CD4-positive, alpha-beta memory T cell (primary cell): ENCODE measurements at regions not wholly inside any gene's neighbourhood (a gene's known extent, or its start where the extent isn't known, plus 50 kb on each side); places are given as distances from the start of the nearest gene placed in this dataset.

Experiments
- CTCF ChIA-PET: fragments of 350-600 bp; sonication (Branson Sonifier 250); formaldehyde crosslinking; loops from one replicate; lab custom pipeline; 2021; ENCODE audit warnings: inconsistent platforms; ENCODE audit not compliant: partially characterized antibody; lab: Charles Lee
- POLR2A ChIA-PET: fragments of 350-600 bp; sonication (Branson Sonifier 250); formaldehyde crosslinking; loops from one replicate; lab custom pipeline; 2021; ENCODE audit not compliant: partially characterized antibody; lab: Charles Lee
- DNase-seq, 5 donors: peaks; one replicate each; pipeline versions ENCODE4 v3.0.0 to v3.0.0-alpha.2; 2020 to 2022; ENCODE audit warnings: mixed read lengths in 1 of 5
- H3K27ac ChIP-seq: one replicate; pipeline ENCODE4 v1.7.0; 2013; ENCODE audit warnings: low read depth, low read length
- H3K27me3 ChIP-seq: 2 replicates; pipeline ENCODE4 v1.7.0; 2013; ENCODE audit warnings: mild to moderate bottlenecking, low read length, moderate library complexity; ENCODE audit not compliant: insufficient read depth
- H3K36me3 ChIP-seq: 2 replicates; pipeline ENCODE4 v1.7.0; 2013; ENCODE audit warnings: mild to moderate bottlenecking, low read length, moderate library complexity; ENCODE audit not compliant: insufficient read depth
- H3K4me1 ChIP-seq: 2 replicates; pipeline ENCODE4 v1.7.0; 2013; ENCODE audit warnings: mild to moderate bottlenecking, low read length, moderate library complexity; ENCODE audit not compliant: insufficient read depth
- H3K4me3 ChIP-seq, 2 donors: one replicate each; pipeline ENCODE4 v1.7.0; 2013; ENCODE audit warnings: low read length in 2 of 2, mild to moderate bottlenecking in 1 of 2
- H3K9me3 ChIP-seq, 2 donors: one replicate each; pipeline ENCODE4 v1.7.0; 2013; ENCODE audit warnings: low read length in 2 of 2, control low read depth in 1 of 2; ENCODE audit not compliant: control insufficient read depth in 1 of 2
- H3K27ac Mint-ChIP-seq, 7 donors: one replicate each; pipeline ENCODE4 v1.8.0; 2020 to 2021; ENCODE audit warnings: mixed read lengths in 7 of 7, mild to moderate bottlenecking in 6 of 7, inconsistent platforms in 3 of 7, moderate library complexity in 3 of 7
- H3K27me3 Mint-ChIP-seq, 2 donors: one replicate each; pipeline ENCODE4 v1.8.0; 2020 to 2021; ENCODE audit warnings: mixed read lengths in 2 of 2
- H3K36me3 Mint-ChIP-seq, 2 donors: one replicate each; pipeline ENCODE4 v1.8.0; 2020 to 2021; ENCODE audit warnings: mixed read lengths in 2 of 2, inconsistent platforms in 1 of 2, mild to moderate bottlenecking in 1 of 2
- H3K4me1 Mint-ChIP-seq, 4 donors: one replicate each; pipeline ENCODE4 v1.8.0; 2020 to 2021; ENCODE audit warnings: mixed read lengths in 4 of 4, mild to moderate bottlenecking in 1 of 4
- H3K4me3 Mint-ChIP-seq, 8 donors: one replicate each; pipeline ENCODE4 v1.8.0; 2020 to 2021; ENCODE audit warnings: mixed read lengths in 8 of 8, mild to moderate bottlenecking in 7 of 8, moderate library complexity in 6 of 8, inconsistent platforms in 3 of 8
- H3K9me3 Mint-ChIP-seq, 8 donors: one replicate each; pipeline ENCODE4 v1.8.0; 2020 to 2021; ENCODE audit warnings: mixed read lengths in 8 of 8, mild to moderate bottlenecking in 5 of 8, inconsistent platforms in 3 of 8, moderate library complexity in 1 of 8
- intact Hi-C: fragments of 100-400 bp; cut with micrococcal nuclease; formaldehyde crosslinking; loops from one replicate; pipeline ENCODE4 v1.15.1; 2023

- H3K27ac ChIP-seq, result no peak overlapping the region
- H3K27me3 ChIP-seq, result no peaks in the 10 kb centered on the region
- H3K4me1 ChIP-seq, result no peaks in the 10 kb centered on the region
- ChIA-PET CTCF (no interaction called here), POLR2A (no interaction called here)
- DNase-seq, result no peak
- H3K4me3 Mint-ChIP-seq, result no peak overlapping the region
- H3K36me3 ChIP-seq, result no peaks in the 10 kb centered on the region
- H3K4me1 Mint-ChIP-seq, result peaks cover 0 to 2% (median 0%) of the 10 kb centered on the region in 4 donors
- peaks cover 0 to 5% (median 0%) of the 10 kb centered on the region in 8 donors for H3K9me3 Mint-ChIP-seq
- no peak overlapping the region for H3K4me3 ChIP-seq
- no peak overlapping the region for H3K27ac Mint-ChIP-seq
- intact Hi-C loops, result no loop called here
- peaks cover 21 to 26% of the 10 kb centered on the region in 2 donors for H3K27me3 Mint-ChIP-seq
- H3K9me3 ChIP-seq, result no peaks in the 10 kb centered on the region
- no peaks in the 10 kb centered on the region for H3K36me3 Mint-ChIP-seq
Measured at GRCh38 chr9:36772449-36773403, 200.0 kb downstream of the MELK start.

- Histone ChIP-seq H3K4me1 (no peaks in the 10 kb centered on the region), H3K27ac (no peak overlapping the region), H3K4me3 (no peak overlapping the region), H3K27me3 (peaks cover 6% of the 10 kb centered on the region), H3K36me3 (no peaks in the 10 kb centered on the region), H3K9me3 (no peaks in the 10 kb centered on the region)
- Mint-ChIP-seq H3K9me3 (peaks cover 0 to 5% (median 0%) of the 10 kb centered on the region in 8 donors), H3K27ac (no peak overlapping the region), H3K4me1 (no peaks in the 10 kb centered on the region), H3K27me3 (peaks cover 34 to 37% of the 10 kb centered on the region in 2 donors), H3K4me3 (no peak overlapping the region), H3K36me3 (no peaks in the 10 kb centered on the region)
- no peak for DNase-seq
- CTCF ChIA-PET, result no interaction called here
- POLR2A ChIA-PET, result no interaction called here
- intact Hi-C loops, result no loop called here
Measured at GRCh38 chr9:36778682-36779081, 206.0 kb downstream of the MELK start.

- Histone ChIP-seq H3K4me1 (no peaks in the 10 kb centered on the region), H3K27me3 (peaks cover 6% of the 10 kb centered on the region), H3K27ac (no peak overlapping the region), H3K4me3 (no peak overlapping the region), H3K36me3 (no peaks in the 10 kb centered on the region), H3K9me3 (no peaks in the 10 kb centered on the region)
- no peak overlapping the region for H3K4me3 Mint-ChIP-seq
- DNase-seq, result no peak
- H3K27ac Mint-ChIP-seq, result no peak overlapping the region
- intact Hi-C loops, result no loop called here
- H3K9me3 Mint-ChIP-seq, result peaks cover 0 to 5% (median 0%) of the 10 kb centered on the region in 8 donors
- no peaks in the 10 kb centered on the region for H3K4me1 Mint-ChIP-seq
- no peaks in the 10 kb centered on the region for H3K36me3 Mint-ChIP-seq
- ChIA-PET CTCF (no interaction called here), POLR2A (no interaction called here)
- peaks cover 38 to 40% of the 10 kb centered on the region in 2 donors for H3K27me3 Mint-ChIP-seq
Measured at GRCh38 chr9:36779582-36779981, 206.9 kb downstream of the MELK start.

DNA sequence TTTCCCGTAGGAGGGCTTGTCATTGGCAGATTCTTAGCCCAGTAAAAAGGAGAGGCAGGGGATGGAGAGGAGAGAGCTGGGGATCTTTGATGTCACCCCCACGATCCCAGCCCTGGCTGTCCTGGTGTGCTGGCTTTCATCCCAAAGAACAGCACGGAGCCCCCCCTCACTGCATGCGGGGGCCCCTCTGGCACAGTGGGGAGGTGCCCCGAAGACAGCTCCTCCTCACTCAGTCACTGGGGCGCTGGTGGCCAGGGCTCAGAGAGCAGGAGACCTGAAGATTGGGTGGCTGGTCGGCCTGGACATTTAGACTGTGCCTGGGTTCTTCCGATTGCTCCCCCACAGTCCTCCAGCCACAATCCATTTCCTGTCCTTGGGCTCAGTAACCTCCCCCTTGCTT, 207.5 kb downstream of the MELK start:
- Histone ChIP-seq H3K4me3 (no peak overlapping the region), H3K27me3 (peaks cover 6% of the 10 kb centered on the region), H3K36me3 (no peaks in the 10 kb centered on the region), H3K9me3 (no peaks in the 10 kb centered on the region), H3K27ac (no peak overlapping the region), H3K4me1 (no peaks in the 10 kb centered on the region)
- Mint-ChIP-seq H3K4me1 (no peaks in the 10 kb centered on the region), H3K9me3 (peaks cover 0 to 5% (median 0%) of the 10 kb centered on the region in 8 donors), H3K27me3 (peaks cover 38 to 40% of the 10 kb centered on the region in 2 donors), H3K27ac (no peak overlapping the region), H3K36me3 (no peaks in the 10 kb centered on the region), H3K4me3 (no peak overlapping the region)
- POLR2A ChIA-PET, result no interaction called here
- intact Hi-C loops, result no loop called here
- CTCF ChIA-PET, result no interaction called here
- DNase-seq, result no peak

GRCh38 chr9:36781533-36781932, 208.8 kb downstream of the MELK start:
- Mint-ChIP-seq H3K27ac (no peak overlapping the region), H3K36me3 (no peaks in the 10 kb centered on the region), H3K9me3 (peaks cover 0 to 3% (median 0%) of the 10 kb centered on the region in 8 donors), H3K4me1 (no peaks in the 10 kb centered on the region), H3K27me3 (peaks cover 40 to 44% of the 10 kb centered on the region in 2 donors), H3K4me3 (no peak overlapping the region)
- no peaks in the 10 kb centered on the region for H3K9me3 ChIP-seq
- ChIA-PET POLR2A (no interaction called here), CTCF (no interaction called here)
- no peak for DNase-seq
- H3K27me3 ChIP-seq, result peaks cover 6% of the 10 kb centered on the region
- H3K36me3 ChIP-seq, result no peaks in the 10 kb centered on the region
- no peaks in the 10 kb centered on the region for H3K4me1 ChIP-seq
- H3K4me3 ChIP-seq, result no peak overlapping the region
- intact Hi-C loops, result no loop called here
- H3K27ac ChIP-seq, result no peak overlapping the region
